Astrocyte of the hippocampus (primary cell): ENCODE measurements at regions not wholly inside any gene's neighbourhood (a gene's known extent, or its start where the extent isn't known, plus 50 kb on each side); places are given as distances from the start of the nearest gene placed in this dataset.

Experiments
- DNase-seq: peaks from one replicate; pipeline ENCODE4 v3.0.0; 2011; ENCODE audit warnings: low read depth, low spot score

GRCh38 chr18:37717098-37717497, 151.5 kb upstream of the CELF4 start:
- no peak for DNase-seq

- DNase-seq: no peak
Measured at GRCh38 chr18:37716106-37716735, 150.6 kb upstream of the CELF4 start.

DNA sequence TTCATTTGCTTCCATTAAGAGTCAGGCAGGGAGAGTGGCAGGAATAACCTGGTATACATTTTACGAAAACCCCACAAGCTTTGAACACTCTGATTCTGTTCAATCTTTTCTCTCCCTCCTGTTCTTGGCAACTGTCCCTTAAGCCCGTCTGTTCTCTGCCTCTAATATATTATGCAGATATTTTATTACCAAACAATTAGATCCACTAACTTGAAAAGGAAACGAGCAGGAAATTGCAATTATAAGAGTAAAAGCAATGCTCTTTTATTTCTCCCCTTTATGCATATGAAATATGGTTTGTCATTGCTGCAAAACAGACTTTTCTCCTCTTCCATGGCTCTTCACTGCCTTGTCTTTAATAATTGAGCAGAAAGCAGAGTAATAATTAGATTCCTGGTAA, 149.1 kb upstream of the CELF4 start:
- no peak for DNase-seq

GRCh38 chr18:37712776-37713175, 147.2 kb upstream of the CELF4 start:
- DNase-seq: no peak

DNA sequence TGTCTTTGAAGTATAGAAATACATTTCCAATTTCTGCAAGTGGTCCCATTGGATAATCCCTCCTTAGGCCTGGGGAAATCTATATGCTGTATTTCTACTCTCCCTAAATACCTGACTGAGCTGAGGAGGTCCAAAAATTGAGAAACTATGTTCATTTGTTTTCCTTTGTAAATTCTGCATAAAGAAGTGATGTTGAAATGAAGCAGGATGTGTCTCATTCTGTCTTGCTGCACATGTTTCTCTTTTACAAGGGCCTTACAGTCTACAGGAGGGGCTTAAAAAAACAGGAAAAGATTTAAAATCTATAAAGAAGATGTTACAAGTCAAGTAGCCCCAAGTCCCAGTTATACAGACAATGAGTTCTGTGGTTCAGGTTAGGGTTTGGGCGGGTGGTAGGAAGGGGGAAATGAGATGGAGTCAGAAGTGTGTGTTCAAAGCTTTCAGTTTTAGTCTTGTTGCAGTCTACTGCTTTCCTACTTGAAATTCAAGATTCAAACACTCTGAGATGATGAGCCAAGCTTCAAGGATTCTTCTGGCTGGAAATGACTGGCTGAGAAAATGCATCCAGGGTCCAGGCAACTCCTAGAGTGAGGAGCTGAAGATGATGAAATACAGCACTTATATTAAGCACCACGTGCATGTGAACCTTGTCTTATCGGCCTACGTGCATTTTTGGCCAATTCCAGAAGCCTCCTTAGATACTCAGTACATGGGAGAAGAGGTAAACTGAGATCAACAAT, 146.3 kb upstream of the CELF4 start:
- DNase-seq: no peak

- DNase-seq: no peak
Measured at GRCh38 chr18:37710726-37711125, 145.1 kb upstream of the CELF4 start.

DNA sequence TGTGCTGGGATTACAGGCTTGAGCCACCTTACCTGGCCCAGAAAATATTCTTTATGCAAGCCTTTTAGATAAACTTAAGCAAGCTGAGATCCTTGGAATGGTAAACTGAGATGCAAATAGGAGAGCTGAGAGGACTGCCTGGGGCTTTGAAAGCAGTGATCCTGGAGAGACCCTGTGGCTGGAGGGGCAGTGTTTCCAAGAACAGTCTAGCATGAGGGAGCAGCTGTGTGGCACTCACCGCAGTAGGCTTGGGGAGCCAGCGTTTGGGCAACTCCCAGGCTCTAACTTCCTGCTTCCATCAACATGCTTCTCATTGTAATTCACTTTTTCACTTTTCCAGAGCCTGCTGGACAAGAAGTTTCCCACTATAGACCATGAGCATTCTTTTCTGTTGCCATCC, 144.1 kb upstream of the CELF4 start:
- no peak for DNase-seq

DNA sequence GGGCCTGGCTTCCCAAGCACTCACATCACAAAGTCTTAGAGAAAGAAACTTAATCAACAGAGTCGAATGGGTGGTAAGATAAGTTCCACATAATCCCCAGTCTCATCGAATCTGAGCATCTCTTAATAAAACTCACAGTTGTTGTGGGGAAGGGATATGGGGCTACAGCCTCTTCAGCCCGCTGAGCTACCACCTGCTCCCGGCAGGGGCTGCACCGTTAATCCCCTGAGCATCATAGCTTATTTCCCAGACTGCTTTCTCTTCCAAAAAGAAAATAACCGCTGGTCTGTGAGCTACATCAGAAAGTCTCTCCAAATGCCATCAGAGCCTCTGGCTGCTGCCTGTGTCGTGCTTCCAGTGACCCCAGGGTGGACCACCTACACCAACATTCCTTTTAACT, 139.4 kb upstream of the CELF4 start:
- no peak for DNase-seq

DNA sequence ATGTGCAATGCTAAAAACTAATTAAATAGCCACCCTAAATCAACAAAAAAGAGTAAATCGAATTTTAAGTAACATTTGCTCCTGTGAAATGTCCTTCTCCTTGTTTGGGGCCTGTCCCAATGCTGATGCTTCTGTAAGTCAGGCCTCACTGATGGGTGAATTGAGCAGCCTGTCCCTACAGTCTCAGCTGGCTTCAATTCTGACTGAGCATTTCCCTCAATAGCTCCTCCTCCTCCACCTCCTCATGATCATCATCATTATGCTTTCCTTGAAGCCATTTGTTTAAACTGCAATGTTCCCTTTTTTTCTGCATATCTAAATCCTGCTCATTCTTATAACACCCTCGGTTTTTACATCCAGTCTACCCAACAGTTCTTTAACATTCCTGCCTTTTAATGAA, 137.2 kb upstream of the CELF4 start:
- no peak for DNase-seq

DNA sequence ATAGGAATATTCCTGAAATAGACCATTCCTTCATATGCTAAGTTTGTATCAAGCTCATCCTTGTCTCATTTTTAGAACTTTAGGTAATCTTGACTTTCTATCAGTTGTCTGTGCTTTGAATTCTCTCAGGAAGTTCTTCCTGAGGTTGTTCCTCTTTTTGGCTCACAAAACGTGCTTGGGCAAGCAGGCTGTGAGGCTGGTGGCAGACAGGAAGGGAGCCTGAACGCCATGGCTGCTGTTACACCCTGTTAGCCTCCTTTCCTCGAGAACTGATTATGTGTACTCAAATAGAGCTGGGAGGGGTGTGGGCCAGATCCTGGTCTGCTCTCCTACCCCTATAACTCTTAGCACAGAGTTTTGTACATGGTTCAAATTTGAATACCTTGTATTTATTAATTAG, 136.4 kb upstream of the CELF4 start:
- no peak for DNase-seq

- DNase-seq: no peak
Measured at GRCh38 chr18:37698508-37699040, 133.0 kb upstream of the CELF4 start.

DNA sequence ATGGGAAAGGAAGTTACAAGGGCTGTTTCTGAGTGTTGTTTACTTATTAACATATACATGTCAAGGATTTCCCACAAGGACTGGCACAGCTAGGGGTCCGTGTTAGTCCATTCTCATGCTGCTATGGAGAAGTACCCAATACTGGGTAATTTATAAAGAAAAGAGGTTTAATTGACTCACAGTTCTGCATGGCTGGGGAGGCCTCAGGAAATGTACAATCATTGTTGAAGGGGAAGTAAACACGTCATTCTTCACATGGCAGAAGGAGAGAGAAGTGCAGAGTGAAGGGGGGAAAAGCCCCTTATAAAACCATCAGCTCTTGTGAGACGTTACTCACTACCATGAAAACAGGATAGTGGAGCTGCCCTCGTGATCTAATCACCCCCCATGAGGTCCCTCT, 128.9 kb upstream of the CELF4 start:
- DNase-seq: no peak

GRCh38 chr18:37691162-37691561, 125.6 kb upstream of the CELF4 start:
- DNase-seq: no peak

DNA sequence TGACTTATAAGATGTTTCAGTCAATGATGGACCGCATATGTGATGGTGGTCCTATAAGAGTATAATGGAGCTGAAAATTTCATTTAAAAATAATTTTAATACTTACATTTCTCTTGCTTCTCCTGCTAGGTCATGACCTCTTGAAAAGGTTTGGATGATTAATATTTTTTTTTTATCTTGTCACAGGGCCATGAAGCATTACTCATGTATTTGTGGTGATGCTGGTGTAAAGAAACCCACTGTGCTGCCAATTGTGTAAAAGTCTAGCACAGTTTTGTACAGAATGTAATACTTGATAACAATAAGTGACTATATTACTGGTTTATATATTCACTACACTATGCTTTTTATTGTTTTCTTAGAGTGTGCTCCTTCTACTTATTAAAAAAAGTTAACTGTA, 124.2 kb upstream of the CELF4 start:
- DNase-seq: no peak

GRCh38 chr18:37684590-37684989, 119.0 kb upstream of the CELF4 start:
- no peak for DNase-seq

DNA sequence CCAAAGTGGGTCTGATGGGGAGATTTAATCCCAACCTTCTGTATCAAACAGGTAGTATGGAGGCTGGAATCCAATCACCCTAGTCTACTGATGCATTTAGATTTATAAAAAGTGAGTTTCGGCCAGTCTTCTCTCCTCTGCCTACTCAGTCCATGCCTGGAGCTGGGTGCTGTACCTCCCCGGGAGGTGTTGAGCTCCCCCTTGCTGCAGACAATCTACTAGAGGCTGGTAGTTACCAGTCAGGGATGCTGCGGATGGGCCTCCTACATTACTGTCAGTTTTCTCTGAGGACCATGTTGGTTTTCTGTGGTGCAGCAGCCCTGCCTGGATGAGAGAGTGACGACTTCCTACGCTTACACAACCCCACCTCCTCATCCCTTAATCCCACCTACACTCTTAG, 118.6 kb upstream of the CELF4 start:
- DNase-seq: no peak

- no peak for DNase-seq
Measured at GRCh38 chr18:37680911-37681310, 115.3 kb upstream of the CELF4 start.

- DNase-seq: no peak
Measured at GRCh38 chr18:37676276-37676675, 110.7 kb upstream of the CELF4 start.

DNA sequence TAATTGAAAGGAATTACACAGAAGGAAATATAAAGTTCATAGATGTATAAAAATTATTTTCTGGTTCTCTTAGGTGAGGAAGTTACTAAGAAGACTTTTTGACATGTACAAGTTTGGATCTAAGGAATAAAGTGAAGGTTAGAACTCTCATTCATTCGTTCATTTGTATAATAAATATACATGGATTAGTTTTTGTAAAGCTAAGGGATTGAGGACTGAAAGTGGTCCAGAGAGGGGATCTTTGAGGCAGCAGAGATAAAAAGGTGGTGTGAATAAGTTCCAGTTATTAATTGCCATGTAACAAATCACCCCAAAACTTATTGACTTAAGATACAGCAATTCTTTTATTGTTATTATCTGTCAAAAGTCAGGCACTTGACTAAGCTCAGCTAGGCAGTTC, 110.1 kb upstream of the CELF4 start:
- no peak for DNase-seq

DNA sequence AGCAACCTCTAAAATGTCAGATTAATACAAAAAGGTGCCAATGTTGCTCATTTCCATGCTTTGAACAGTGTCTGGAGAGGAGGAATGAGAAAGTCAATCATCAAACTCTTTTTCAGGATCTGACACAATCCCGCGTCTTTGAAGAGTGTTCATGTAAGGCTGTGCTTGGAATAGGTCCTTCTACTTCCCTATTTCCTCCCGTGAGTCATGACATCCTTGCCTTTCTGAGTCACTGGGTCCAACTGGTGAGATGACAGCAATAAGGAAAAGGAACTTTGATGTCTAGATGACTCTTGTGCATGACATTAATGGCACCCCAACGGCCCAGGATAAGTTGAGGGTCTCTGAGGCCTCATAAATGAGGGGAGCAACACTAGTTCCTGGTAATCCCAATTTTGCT, 109.0 kb upstream of the CELF4 start:
- no peak for DNase-seq

- no peak for DNase-seq
Measured at GRCh38 chr18:37673671-37674070, 108.1 kb upstream of the CELF4 start.

DNA sequence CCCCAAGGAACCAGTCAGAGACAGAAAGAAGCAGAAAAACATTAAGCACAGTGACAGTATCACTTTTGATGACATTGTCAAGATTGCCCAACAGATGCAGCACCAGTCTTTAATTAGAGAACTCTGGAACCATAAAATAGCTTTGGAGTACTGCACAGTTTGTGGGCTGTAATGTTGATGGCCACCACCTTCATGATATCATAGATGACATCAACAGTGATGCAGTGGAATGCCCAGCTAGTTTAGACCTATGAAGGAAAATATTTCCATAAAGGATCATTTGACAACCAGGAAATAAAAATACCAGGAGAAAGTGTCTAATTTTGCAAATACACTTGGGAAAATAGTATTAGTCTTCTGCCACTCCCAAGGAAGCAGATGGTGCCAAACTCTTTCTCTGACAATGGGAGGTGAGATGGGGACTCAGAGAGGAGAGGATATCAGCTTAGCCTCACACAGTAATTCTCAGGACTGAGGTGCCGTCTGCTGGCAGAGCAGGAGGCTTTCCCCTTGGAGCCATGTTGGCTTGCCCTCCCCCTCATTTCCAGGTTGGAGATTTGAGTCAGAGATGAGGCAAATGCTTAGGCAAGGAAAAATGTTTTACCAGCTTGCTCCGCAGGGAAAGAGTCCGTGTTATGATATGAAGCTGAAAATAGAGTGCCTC, 107.5 kb upstream of the CELF4 start:
- no peak for DNase-seq

DNA sequence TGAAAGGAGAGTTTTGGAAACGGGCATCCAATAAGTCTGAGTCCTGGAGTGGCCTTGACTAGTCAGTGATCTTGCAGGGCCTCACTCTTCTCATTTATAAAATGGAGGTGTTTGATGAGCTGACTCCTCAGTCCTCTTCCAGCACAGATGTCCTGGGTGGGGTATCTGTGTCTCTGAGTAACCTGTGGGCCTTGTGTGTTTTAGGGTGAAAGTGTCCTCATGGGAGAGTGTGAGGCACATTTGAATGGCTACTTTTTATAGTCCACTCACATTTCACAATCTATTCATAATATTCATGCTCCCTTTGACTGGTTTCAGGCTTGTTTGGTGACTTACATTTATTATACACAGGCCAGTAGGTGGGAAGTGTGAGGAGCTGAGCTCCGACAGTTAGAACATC, 106.4 kb upstream of the CELF4 start:
- no peak for DNase-seq
